ENCODE measurements at regions not wholly inside any gene's neighbourhood (a gene's known extent, or its start where the extent isn't known, plus 50 kb on each side); places are given as distances from the start of the nearest gene placed in this dataset.

GRCh38 chr12:68089101-68089500, 70.4 kb downstream of the IFNG start:
- DNase-seq = no peak
- Histone ChIP-seq H3K36me3 (ENCODE audit: control insufficient read depth in 2 of 3, insufficient read depth in 3 of 3, low read length in 3 of 3) (no peaks in the 10 kb centered on the region), H3K27me3 (ENCODE audit: control insufficient read depth, insufficient read depth, low read length) (no peaks in the 10 kb centered on the region), H3K9ac (ENCODE audit: low read length in 3 of 3) (no peak overlapping the region), H3K27ac (ENCODE audit: low read depth in 2 of 2, low read length in 2 of 2) (no peak overlapping the region), H3K4me3 (ENCODE audit: low read length in 3 of 3) (no peak overlapping the region), H3K4me1 (ENCODE audit: control insufficient read depth in 2 of 3, insufficient read depth in 2 of 3, low read depth in 1 of 3, low read length in 3 of 3) (no peaks in the 10 kb centered on the region), H3K9me3 (ENCODE audit: control insufficient read depth in 2 of 3, insufficient read depth in 1 of 3, low read length in 3 of 3) (no peaks in the 10 kb centered on the region)
- TF ChIP-seq CTCF (IDR thresholded peaks at IDR 0.05; ENCODE audit: borderline replicate concordance, extremely low read depth, insufficient read depth) = no peak
- intact Hi-C loops (cut with DNase I) = no loop called here
- FAIRE-seq = no peak

GRCh38 chr12:68086019-68086603, 73.4 kb downstream of the IFNG start:
- no peak for DNase-seq
- TF ChIP-seq CTCF (IDR thresholded peaks at IDR 0.05; ENCODE audit: borderline replicate concordance, extremely low read depth, insufficient read depth) = no peak
- no peak for FAIRE-seq
- H3K27me3 ChIP-seq (ENCODE audit: control insufficient read depth, insufficient read depth, low read length) = no peaks in the 10 kb centered on the region
- intact Hi-C loops (cut with DNase I) = no loop called here
- H3K9me3 ChIP-seq (ENCODE audit: control insufficient read depth in 2 of 3, insufficient read depth in 1 of 3, low read length in 3 of 3) = no peaks in the 10 kb centered on the region
- H3K4me1 ChIP-seq (ENCODE audit: control insufficient read depth in 2 of 3, insufficient read depth in 2 of 3, low read depth in 1 of 3, low read length in 3 of 3) = no peaks in the 10 kb centered on the region
- no peak overlapping the region for H3K4me3 ChIP-seq (ENCODE audit: low read length in 3 of 3)
- H3K9ac ChIP-seq (ENCODE audit: low read length in 3 of 3) = no peak overlapping the region
- H3K27ac ChIP-seq (ENCODE audit: low read depth in 2 of 2, low read length in 2 of 2) = no peak overlapping the region
- H3K36me3 ChIP-seq (ENCODE audit: control insufficient read depth in 2 of 3, insufficient read depth in 3 of 3, low read length in 3 of 3) = no peaks in the 10 kb centered on the region

GRCh38 chr12:68081561-68081960, 78.0 kb downstream of the IFNG start:
- Histone ChIP-seq H3K9ac (ENCODE audit: low read length in 3 of 3) (no peak overlapping the region), H3K4me1 (ENCODE audit: control insufficient read depth in 2 of 3, insufficient read depth in 2 of 3, low read depth in 1 of 3, low read length in 3 of 3) (no peaks in the 10 kb centered on the region), H3K4me3 (ENCODE audit: low read length in 3 of 3) (no peak overlapping the region), H3K27me3 (ENCODE audit: control insufficient read depth, insufficient read depth, low read length) (no peaks in the 10 kb centered on the region), H3K27ac (ENCODE audit: low read depth in 2 of 2, low read length in 2 of 2) (no peak overlapping the region), H3K9me3 (ENCODE audit: control insufficient read depth in 2 of 3, insufficient read depth in 1 of 3, low read length in 3 of 3) (no peaks in the 10 kb centered on the region), H3K36me3 (ENCODE audit: control insufficient read depth in 2 of 3, insufficient read depth in 3 of 3, low read length in 3 of 3) (no peaks in the 10 kb centered on the region)
- intact Hi-C loops (cut with DNase I) = no loop called here
- no peak for DNase-seq
- FAIRE-seq = no peak
- TF ChIP-seq CTCF (IDR thresholded peaks at IDR 0.05; ENCODE audit: borderline replicate concordance, extremely low read depth, insufficient read depth) = no peak

- FAIRE-seq (no peak), DNase-seq (peak in 2 of 5 donors; percentile 6 to 13)
- Histone ChIP-seq H3K27ac (ENCODE audit: low read depth in 2 of 2, low read length in 2 of 2) (no peak overlapping the region), H3K9me3 (ENCODE audit: control insufficient read depth in 2 of 3, insufficient read depth in 1 of 3, low read length in 3 of 3) (no peaks in the 10 kb centered on the region), H3K4me1 (ENCODE audit: control insufficient read depth in 2 of 3, insufficient read depth in 2 of 3, low read depth in 1 of 3, low read length in 3 of 3) (no peaks in the 10 kb centered on the region), H3K9ac (ENCODE audit: low read length in 3 of 3) (no peak overlapping the region), H3K4me3 (ENCODE audit: low read length in 3 of 3) (no peak overlapping the region), H3K36me3 (ENCODE audit: control insufficient read depth in 2 of 3, insufficient read depth in 3 of 3, low read length in 3 of 3) (no peaks in the 10 kb centered on the region), H3K27me3 (ENCODE audit: control insufficient read depth, insufficient read depth, low read length) (no peaks in the 10 kb centered on the region)
- intact Hi-C loops (cut with DNase I) = no loop called here
- no peak for TF ChIP-seq CTCF (IDR thresholded peaks at IDR 0.05; ENCODE audit: borderline replicate concordance, extremely low read depth, insufficient read depth)
Observed at GRCh38 chr12:68080577-68080976, 79.0 kb downstream of the IFNG start.

Data from kidney (tissue), 13 donors.